K562 (cell line): ENCODE measurements at regions not wholly inside any gene's neighbourhood (a gene's known extent, or its start where the extent isn't known, plus 50 kb on each side); places are given as distances from the start of the nearest gene placed in this dataset.

ENCODE experiments used
- ATAC-seq: fragments of 200-7000 bp; cut with Tn5 transposase; 3 replicates; pipeline ENCODE4 v1.9.1; 2020; ENCODE audit warnings: moderate library complexity
- BruUV-seq: library from RNA; stranded (reverse); fragments of 400-500 nt; replicated peaks from 2 replicates; lab custom pipeline; 2021; lab: Mats Ljungman, UMichigan
- CTCF ChIA-PET: fragments of 300-600 bp; formaldehyde crosslinking; extraction: SDS; loops from one replicate; lab custom pipeline; 2021; ENCODE audit warnings: low intra/inter-chr PET ratio; lab: Yijun Ruan, JAX
- POLR2A ChIA-PET: fragments of 300-600, 350-650 bp; sonication (Branson Sonifier 250); formaldehyde crosslinking; extraction: SDS; loops from one replicate; lab custom pipeline; 2021; ENCODE audit warnings: antibody characterized with exemption, inconsistent platforms; lab: Yijun Ruan, JAX
- DNase-seq, 4 experiments: peaks; one replicate each; pipeline versions ENCODE4 v3.0.0 to v3.0.0-alpha.2; 2011 to 2018; ENCODE audit warnings: low spot score in 3 of 4, mixed read lengths in 3 of 4; ENCODE audit errors: extremely low read depth in 1 of 4
- FAIRE-seq: peaks from 2 replicates; lab custom pipeline; 2011; peaks lifted over from hg19 to GRCh38; lab: Jason Lieb, UNC
- H2AFZ ChIP-seq: 2 replicates; pipeline ENCODE4 v1.6.0; 2011; ENCODE audit warnings: low read depth, low read length, control low read depth, inconsistent platforms
- H3K27ac ChIP-seq: fragments of 200-600 bp; 3 replicates; pipeline ENCODE4 v1.8.0; 2011; ENCODE audit warnings: low read depth, mild to moderate bottlenecking, control low read depth, inconsistent platforms, low read length, moderate library complexity, mixed read lengths; ENCODE audit errors: extremely low read depth
- H3K27me3 ChIP-seq, 2 experiments: fragments of 300-600 bp in 1 of 2; 2 replicates in 1 of 2; 3 replicates in 1 of 2; pipeline versions ENCODE4 v1.6.0 to v1.8.0; 2011; ENCODE audit warnings: inconsistent platforms in 2 of 2, low read length in 2 of 2, mild to moderate bottlenecking in 1 of 2, mixed read lengths in 1 of 2, moderate library complexity in 1 of 2; ENCODE audit not compliant: control insufficient read depth in 2 of 2, insufficient read depth in 2 of 2
- H3K36me3 ChIP-seq: fragments of 300-600 bp; 3 replicates; pipeline ENCODE4 v1.8.0; 2011; ENCODE audit warnings: mild to moderate bottlenecking, low read length, inconsistent platforms; ENCODE audit not compliant: control insufficient read depth, insufficient read depth
- H3K4me1 ChIP-seq, 2 experiments: fragments of 200-600 bp in 1 of 2; replicated peaks in 1 of 2; 2 replicates in 1 of 2; 3 replicates in 1 of 2; pipeline versions ENCODE4 v1.5.1 to v1.8.0; 2011; ENCODE audit warnings: inconsistent platforms in 2 of 2, low read length in 2 of 2, mild to moderate bottlenecking in 1 of 2, mixed read lengths in 1 of 2, moderate library complexity in 1 of 2; ENCODE audit not compliant: control insufficient read depth in 2 of 2, insufficient read depth in 2 of 2
- H3K4me2 ChIP-seq: 2 replicates; pipeline ENCODE4 v1.6.1; 2011; ENCODE audit warnings: low read length, control low read depth, inconsistent platforms, mixed read lengths; ENCODE audit not compliant: insufficient read depth
- H3K4me3 ChIP-seq: fragments of 200-600 bp; sonication (generic), shearing (Covaris generic); 2 replicates; pipeline ENCODE4 v1.5.1; 2016; ENCODE audit warnings: control low read depth, inconsistent platforms
- H3K79me2 ChIP-seq: fragments of 200-600 bp; 3 replicates; pipeline ENCODE4 v1.8.0; 2011; ENCODE audit warnings: low read length, inconsistent platforms; ENCODE audit not compliant: control insufficient read depth, insufficient read depth
- H3K9ac ChIP-seq, 2 experiments: 2 replicates each; pipeline versions ENCODE4 v1.6.0 to v1.6.1; 2011; ENCODE audit warnings: low read depth in 2 of 2, low read length in 2 of 2, control low read depth in 1 of 2, inconsistent platforms in 1 of 2, mild to moderate bottlenecking in 1 of 2, mixed read lengths in 1 of 2; ENCODE audit not compliant: insufficient read depth in 1 of 2
- H3K9me1 ChIP-seq: one replicate; pipeline ENCODE4 v1.6.0; 2011; ENCODE audit warnings: inconsistent platforms, mild to moderate bottlenecking, low read length, moderate library complexity; ENCODE audit not compliant: control insufficient read depth, insufficient read depth
- H3K9me3 ChIP-seq: replicated peaks from 2 replicates; pipeline ENCODE4 v1.5.1; 2011; ENCODE audit warnings: low read depth, low read length, inconsistent platforms; ENCODE audit not compliant: control insufficient read depth, insufficient read depth
- H4K20me1 ChIP-seq: replicated peaks from 2 replicates; pipeline ENCODE4 v1.6.1; 2011; ENCODE audit warnings: low read length, inconsistent platforms, mixed read lengths; ENCODE audit not compliant: control insufficient read depth, insufficient read depth
- C11orf30 ChIP-seq: fragments of 450-650 bp; IDR thresholded peaks from 2 replicates; pipeline ENCODE4 v1.6.1; 2016; ENCODE audit warnings: low read depth, mild to moderate bottlenecking
- GTF2F1 ChIP-seq: IDR thresholded peaks from 2 replicates; pipeline ENCODE4 v1.6.1; 2011; ENCODE audit warnings: low read depth, low read length, improper control_type of control experiment
- HEY1 ChIP-seq: fragments of 250-450 bp; sonication (Bioruptor Pico); IDR thresholded peaks from 2 replicates; pipeline ENCODE4 v1.5.0; 2020; ENCODE audit warnings: mild to moderate bottlenecking, moderate library complexity, borderline replicate concordance
- MECOM ChIP-seq: fragments of 250-450 bp; sonication (Bioruptor Pico); IDR thresholded peaks from 2 replicates; pipeline ENCODE4 v1.8.0; 2022; ENCODE audit warnings: inconsistent platforms
- NFATC3 ChIP-seq: fragments of 450-650 bp; IDR thresholded peaks from 2 replicates; pipeline ENCODE4 v1.6.1; 2017; ENCODE audit warnings: mild to moderate bottlenecking
- NR1H2 ChIP-seq: sonication (generic); formaldehyde crosslinking; IDR thresholded peaks from 2 replicates; pipeline ENCODE4 v1.4.0; 2020; ENCODE audit warnings: mild to moderate bottlenecking, missing genetic modification reagents
- OTX1 ChIP-seq: fragments of 450-650 bp; formaldehyde crosslinking; IDR thresholded peaks from 2 replicates; pipeline ENCODE4 v1.4.0; 2022; ENCODE audit warnings: mild to moderate bottlenecking
- SIX5 ChIP-seq, 2 experiments: IDR thresholded peaks; 2 replicates each; pipeline ENCODE4 v1.6.1; 2011; ENCODE audit warnings: low read length in 2 of 2, borderline replicate concordance in 1 of 2, low read depth in 1 of 2, mild to moderate bottlenecking in 1 of 2, moderate library complexity in 1 of 2; ENCODE audit not compliant: insufficient read depth in 1 of 2
- SMARCA5 ChIP-seq: fragments of 450-650 bp; IDR thresholded peaks from 2 replicates; pipeline ENCODE4 v1.6.1; 2016
- SPI1 ChIP-seq: IDR thresholded peaks from 2 replicates; pipeline ENCODE4 v1.6.1; 2011; ENCODE audit warnings: low read depth, low read length, control low read depth, borderline replicate concordance
- TAL1 ChIP-seq: fragments of 450-650 bp; IDR thresholded peaks from 2 replicates; pipeline ENCODE4 v1.6.1; 2016; ENCODE audit warnings: mild to moderate bottlenecking
- TEAD1 ChIP-seq, 2 experiments: fragments of 450-650 bp in 1 of 2; sonication (generic) in 1 of 2; formaldehyde crosslinking; IDR thresholded peaks; 2 replicates each; pipeline versions ENCODE4 v1.4.0 to v1.8.0; 2020 to 2022; ENCODE audit warnings: mild to moderate bottlenecking in 2 of 2, missing genetic modification reagents in 1 of 2
- ZFX ChIP-seq: sonication (generic); formaldehyde crosslinking; IDR thresholded peaks from 2 replicates; pipeline ENCODE4 v1.8.0; 2022; ENCODE audit warnings: mild to moderate bottlenecking, missing genetic modification reagents, moderate library complexity
- ZNF3 ChIP-seq: fragments of 250-450 bp; sonication (Bioruptor Pico); IDR thresholded peaks from 2 replicates; pipeline ENCODE4 v1.5.0; 2021; ENCODE audit warnings: mild to moderate bottlenecking, moderate library complexity
- ZNF395 ChIP-seq: fragments of 200-800 bp; sonication (Bioruptor generic); IDR thresholded peaks from 2 replicates; pipeline ENCODE4 v1.6.1; 2017; ENCODE audit warnings: missing genetic modification characterization, missing compliant biosample characterization
- ZNF586 ChIP-seq: fragments of 450-650 bp; formaldehyde crosslinking; conservative IDR thresholded peaks from 2 replicates; pipeline ENCODE4 v1.4.0; 2020; ENCODE audit warnings: mild to moderate bottlenecking, moderate library complexity
- WGBS: fragments of 100-300 bp; shearing (Covaris generic); methylation state at CpG from one replicate; pipeline ENCODE4 v1.1.6; 2016; ENCODE audit warnings: low coverage, mixed read lengths; ENCODE audit not compliant: insufficient coverage; ENCODE audit errors: missing lambda C conversion rate; 5-methylcytosine and 5-hydroxymethylcytosine counted together
- in situ Hi-C: fragments of 300-500 bp; cut with MboI; formaldehyde crosslinking; loops from 4 replicates; pipeline ENCODE4 v1.15.0; 2018; ENCODE audit warnings: inconsistent platforms, mixed read lengths
- intact Hi-C: fragments of 100-400 bp; cut with micrococcal nuclease; formaldehyde crosslinking; loops from 2 replicates; pipeline ENCODE4 v1.14.2; 2022
- TF ChIP-seq, protein P1 (sequence below): fragments of 250-450 bp; sonication (Bioruptor Pico); IDR thresholded peaks from 2 replicates; pipeline ENCODE4 v1.5.0; 2020; ENCODE audit warnings: mild to moderate bottlenecking

- no peaks in the 10 kb centered on the region for H4K20me1 ChIP-seq
- H3K36me3 ChIP-seq, result no peaks in the 10 kb centered on the region
- no peak for DNase-seq
- no peaks in the 10 kb centered on the region for H3K27me3 ChIP-seq
- TF ChIP-seq, protein P1, sequence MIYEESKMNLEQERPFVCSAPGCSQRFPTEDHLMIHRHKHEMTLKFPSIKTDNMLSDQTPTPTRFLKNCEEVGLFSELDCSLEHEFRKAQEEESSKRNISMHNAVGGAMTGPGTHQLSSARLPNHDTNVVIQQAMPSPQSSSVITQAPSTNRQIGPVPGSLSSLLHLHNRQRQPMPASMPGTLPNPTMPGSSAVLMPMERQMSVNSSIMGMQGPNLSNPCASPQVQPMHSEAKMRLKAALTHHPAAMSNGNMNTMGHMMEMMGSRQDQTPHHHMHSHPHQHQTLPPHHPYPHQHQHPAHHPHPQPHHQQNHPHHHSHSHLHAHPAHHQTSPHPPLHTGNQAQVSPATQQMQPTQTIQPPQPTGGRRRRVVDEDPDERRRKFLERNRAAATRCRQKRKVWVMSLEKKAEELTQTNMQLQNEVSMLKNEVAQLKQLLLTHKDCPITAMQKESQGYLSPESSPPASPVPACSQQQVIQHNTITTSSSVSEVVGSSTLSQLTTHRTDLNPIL (CRISPR knock-in tag), result no peak
- TF ChIP-seq ZFX (CRISPR knock-in tag) (no peak), C11orf30 (no peak)
- TF ChIP-seq, all 486 proteins: peak for 0
- FAIRE-seq (no peak), ATAC-seq (no peak)
- ChIA-PET POLR2A (no interaction called here), CTCF (no interaction called here)
- 2% methylated on average over 3 of the region's 3 CpGs for WGBS
- Histone ChIP-seq H3K9me3 (no peaks in the 10 kb centered on the region), H3K27ac (no peak overlapping the region), H3K9me1 (no peaks in the 10 kb centered on the region), H3K4me3 (no peak overlapping the region), H3K79me2 (no peaks in the 10 kb centered on the region), H3K4me2 (no peak overlapping the region), H2AFZ (no peak overlapping the region), H3K4me1 (no peaks in the 10 kb centered on the region), H3K9ac (no peak overlapping the region)
- no TSS peak for BruUV-seq
- in situ Hi-C loops, result no loop called here
- intact Hi-C loops, result no loop called here
Measured at GRCh38 chr12:84357314-84357713, 555.3 kb downstream of the SLC6A15 start.

GRCh38 chr12:84356224-84356623 is 556.4 kb downstream of the SLC6A15 start:
- Histone ChIP-seq H3K27me3 (no peaks in the 10 kb centered on the region), H3K27ac (no peak overlapping the region), H3K36me3 (no peaks in the 10 kb centered on the region), H3K4me2 (no peak overlapping the region), H3K9me3 (no peaks in the 10 kb centered on the region), H3K4me1 (no peaks in the 10 kb centered on the region), H3K9me1 (no peaks in the 10 kb centered on the region), H2AFZ (no peak overlapping the region), H3K79me2 (no peaks in the 10 kb centered on the region), H3K9ac (no peak overlapping the region), H4K20me1 (no peaks in the 10 kb centered on the region), H3K4me3 (no peak overlapping the region)
- in situ Hi-C loops, result no loop called here
- intact Hi-C loops, result no loop called here
- 0% methylated on average over 5 of the region's 5 CpGs for WGBS
- ChIA-PET POLR2A (no interaction called here), CTCF (no interaction called here)
- ATAC-seq (no peak), FAIRE-seq (no peak), DNase-seq (no peak)
- BruUV-seq, result no TSS peak
- no peak for TF ChIP-seq TAL1
- no peak for TF ChIP-seq GTF2F1
- TF ChIP-seq NFATC3, result no peak
- no peak for TF ChIP-seq HEY1 (CRISPR knock-in tag)
- no peak for TF ChIP-seq NR1H2 (CRISPR knock-in tag)
- TF ChIP-seq TEAD1 (CRISPR knock-in tag; IDR thresholded peaks at IDR 0.05), result no peak
- TF ChIP-seq SPI1, result no peak
- no peak for TF ChIP-seq OTX1 (CRISPR knock-in tag)
- TF ChIP-seq ZNF395 (CRISPR knock-in tag), result no peak
- TF ChIP-seq MECOM (CRISPR knock-in tag), result no peak
- no peak for TF ChIP-seq SIX5 (IDR thresholded peaks at IDR 0.05; ENCODE audit: borderline replicate concordance in 1 of 2, insufficient read depth in 1 of 2, low read depth in 1 of 2, low read length in 2 of 2)
- no peak for TF ChIP-seq ZNF586 (CRISPR knock-in tag)
- TF ChIP-seq SMARCA5, result no peak
- no peak for TF ChIP-seq ZNF3 (CRISPR knock-in tag)
- no peak for TF ChIP-seq ZFX (CRISPR knock-in tag)
